AG10803 (cell line): ENCODE measurements at regions not wholly inside any gene's neighbourhood (a gene's known extent, or its start where the extent isn't known, plus 50 kb on each side); places are given as distances from the start of the nearest gene placed in this dataset.
A peak's percentile ranks its signal among the peaks of the same experiment; 100 is the strongest.

Experiments
- DNase-seq: peaks from one replicate; pipeline ENCODE4 v3.0.0; 2010; ENCODE audit warnings: low read depth
- H3K4me3 ChIP-seq: 2 replicates; pipeline ENCODE4 v1.5.1; 2011; ENCODE audit warnings: mild to moderate bottlenecking, low read length, control low read depth
- TF ChIP-seq, protein P1 (sequence below): conservative IDR thresholded peaks from 2 replicates; pipeline ENCODE4 v1.5.1; 2011; ENCODE audit warnings: mild to moderate bottlenecking, low read length, control low read depth, inconsistent platforms

DNA sequence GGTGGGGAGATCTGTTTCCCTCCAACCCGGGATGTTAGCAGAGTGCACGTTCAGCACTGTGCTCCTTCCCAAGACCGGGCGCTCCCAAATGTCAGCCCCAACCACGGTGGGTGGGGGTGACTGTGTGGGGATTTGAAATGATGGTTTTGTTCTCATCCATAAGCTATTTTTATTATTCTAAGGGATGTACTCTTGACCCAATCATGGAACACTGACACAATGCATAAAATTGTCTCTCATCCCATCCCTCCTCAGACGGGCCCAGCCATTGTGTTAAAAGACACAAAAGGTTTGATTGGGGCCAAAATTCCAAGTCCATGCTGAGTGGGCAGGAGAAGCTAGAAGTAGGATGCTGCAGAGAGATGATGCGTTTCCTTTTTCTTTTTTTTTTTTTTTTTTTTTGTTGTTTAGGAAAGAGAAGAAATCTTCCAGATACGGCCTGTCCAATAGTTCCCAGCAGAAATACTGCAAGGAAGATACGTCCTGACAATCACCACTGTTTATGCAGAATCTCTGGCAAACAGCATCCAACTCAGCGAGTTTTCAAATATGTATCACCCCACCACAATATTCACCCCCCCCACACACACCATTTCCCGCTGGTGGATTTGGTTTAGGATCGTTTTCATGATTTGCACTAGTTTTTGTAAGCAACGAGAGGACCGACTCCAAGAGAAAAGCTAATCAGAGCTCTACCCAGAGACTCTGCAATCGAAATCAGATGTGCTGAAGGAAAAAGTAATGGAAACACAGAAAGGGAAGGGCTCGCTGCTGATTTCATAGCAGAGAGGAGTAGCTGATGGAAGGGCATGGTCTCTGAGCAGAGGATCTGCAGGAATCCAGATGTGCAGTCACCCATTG, 163.5 kb upstream of the DYNLRB2 start:
- DNase-seq = no peak
- TF ChIP-seq, protein P1, sequence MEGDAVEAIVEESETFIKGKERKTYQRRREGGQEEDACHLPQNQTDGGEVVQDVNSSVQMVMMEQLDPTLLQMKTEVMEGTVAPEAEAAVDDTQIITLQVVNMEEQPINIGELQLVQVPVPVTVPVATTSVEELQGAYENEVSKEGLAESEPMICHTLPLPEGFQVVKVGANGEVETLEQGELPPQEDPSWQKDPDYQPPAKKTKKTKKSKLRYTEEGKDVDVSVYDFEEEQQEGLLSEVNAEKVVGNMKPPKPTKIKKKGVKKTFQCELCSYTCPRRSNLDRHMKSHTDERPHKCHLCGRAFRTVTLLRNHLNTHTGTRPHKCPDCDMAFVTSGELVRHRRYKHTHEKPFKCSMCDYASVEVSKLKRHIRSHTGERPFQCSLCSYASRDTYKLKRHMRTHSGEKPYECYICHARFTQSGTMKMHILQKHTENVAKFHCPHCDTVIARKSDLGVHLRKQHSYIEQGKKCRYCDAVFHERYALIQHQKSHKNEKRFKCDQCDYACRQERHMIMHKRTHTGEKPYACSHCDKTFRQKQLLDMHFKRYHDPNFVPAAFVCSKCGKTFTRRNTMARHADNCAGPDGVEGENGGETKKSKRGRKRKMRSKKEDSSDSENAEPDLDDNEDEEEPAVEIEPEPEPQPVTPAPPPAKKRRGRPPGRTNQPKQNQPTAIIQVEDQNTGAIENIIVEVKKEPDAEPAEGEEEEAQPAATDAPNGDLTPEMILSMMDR = no peak
- no peak overlapping the region for H3K4me3 ChIP-seq

DNA sequence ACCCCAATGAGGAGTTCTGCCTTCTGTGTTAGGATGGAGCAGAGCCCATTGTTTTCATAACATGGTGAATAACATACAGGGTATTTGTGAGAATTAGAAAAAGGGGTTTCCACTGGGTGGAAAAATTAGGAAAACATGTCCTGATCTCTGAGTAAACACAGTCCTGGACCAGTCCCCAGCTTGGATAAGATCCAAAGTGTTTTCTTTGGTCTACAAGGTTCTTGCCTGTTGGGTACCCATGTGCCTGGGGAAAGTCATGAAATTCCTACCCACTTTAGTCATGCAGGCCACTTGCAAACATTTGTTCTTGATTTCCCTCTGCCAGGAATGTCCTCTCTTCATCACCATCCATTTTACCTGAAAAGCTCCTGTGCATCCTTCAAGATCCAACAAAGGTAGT, 164.8 kb upstream of the DYNLRB2 start:
- DNase-seq = peak; percentile 6
- no peak overlapping the region for H3K4me3 ChIP-seq
- TF ChIP-seq, protein P1 = no peak

DNA sequence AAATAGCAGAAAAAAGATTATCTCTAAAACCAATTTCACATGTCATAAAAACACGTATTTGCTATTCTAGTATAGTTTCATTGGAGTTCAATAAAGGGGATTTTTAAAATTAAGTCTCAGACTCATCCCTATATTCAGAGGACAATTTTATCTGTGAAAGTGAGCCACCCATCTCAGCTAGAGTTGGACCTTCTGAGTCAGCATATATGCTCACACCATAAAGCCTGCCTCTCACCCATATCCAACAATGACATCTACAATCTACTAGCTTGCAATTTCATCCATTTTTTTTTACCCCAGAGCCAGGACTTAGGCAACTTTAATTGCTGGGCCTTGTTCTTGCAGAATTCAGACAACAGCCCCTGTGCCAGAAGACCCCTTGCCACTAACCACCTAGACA, 165.3 kb upstream of the DYNLRB2 start:
- no peak for DNase-seq
- TF ChIP-seq, protein P1 = no peak
- H3K4me3 ChIP-seq = no peak overlapping the region

DNA sequence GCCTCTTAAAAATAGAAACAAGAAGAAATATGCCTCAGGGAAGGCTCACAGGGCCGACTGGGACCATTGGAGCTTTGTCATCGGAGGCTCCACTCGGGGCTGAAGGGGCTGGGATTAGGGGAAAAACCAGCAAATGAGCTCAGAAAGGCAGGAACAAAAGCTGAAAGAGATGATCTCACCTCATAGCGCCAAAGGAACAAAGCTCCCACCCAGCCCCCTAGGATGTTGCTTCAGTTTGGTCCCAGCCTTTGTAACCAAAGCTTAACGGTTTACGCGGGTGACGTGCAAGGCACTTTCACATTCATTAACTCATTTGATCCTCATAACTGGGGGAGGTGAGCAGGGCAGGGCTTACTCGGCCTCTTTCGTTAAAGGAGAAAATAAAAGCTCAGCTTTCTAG, 168.5 kb upstream of the DYNLRB2 start:
- no peak overlapping the region for H3K4me3 ChIP-seq
- TF ChIP-seq, protein P1 = no peak
- no peak for DNase-seq

DNA sequence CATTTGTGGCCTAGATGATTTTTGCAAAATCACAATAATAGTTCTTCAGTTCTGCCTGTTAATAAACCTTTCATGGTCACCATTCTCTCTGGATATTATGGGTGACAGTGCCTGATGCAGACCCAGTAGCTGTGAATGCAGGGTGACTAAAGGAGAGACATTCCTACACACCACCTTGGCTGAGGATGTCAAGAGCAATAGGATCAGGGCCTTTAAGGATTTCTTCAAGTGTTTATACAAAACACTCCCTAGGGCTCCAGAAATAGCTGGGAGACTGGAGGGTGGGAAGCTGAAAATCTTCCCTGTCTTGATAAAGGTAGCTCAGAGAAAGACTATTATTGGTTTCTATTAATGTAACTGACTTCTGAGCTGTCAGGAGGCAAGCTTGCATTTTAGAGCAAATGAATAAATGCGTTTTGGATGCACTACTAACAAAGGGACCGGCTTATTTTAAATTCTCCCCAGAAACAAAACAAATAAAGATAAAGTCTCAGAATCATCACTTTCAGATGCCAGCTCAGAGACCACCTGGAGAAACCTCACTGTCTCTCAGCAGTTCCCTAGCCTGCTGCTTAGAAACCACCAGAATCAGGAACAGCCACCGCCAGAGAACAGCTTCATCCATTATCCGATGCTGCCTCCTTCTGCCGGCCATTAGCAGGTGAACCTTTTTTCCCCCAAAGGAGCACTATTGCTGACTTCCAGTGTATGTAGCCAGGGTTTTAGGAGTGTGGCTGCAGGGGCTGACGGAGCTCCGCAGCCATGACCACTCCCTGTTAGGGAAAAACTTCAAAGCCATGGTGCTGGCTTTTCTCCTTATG, 171.4 kb upstream of the DYNLRB2 start:
- DNase-seq = peak; percentile 66
- TF ChIP-seq, protein P1 = peak; percentile 92
- no peak overlapping the region for H3K4me3 ChIP-seq

DNA sequence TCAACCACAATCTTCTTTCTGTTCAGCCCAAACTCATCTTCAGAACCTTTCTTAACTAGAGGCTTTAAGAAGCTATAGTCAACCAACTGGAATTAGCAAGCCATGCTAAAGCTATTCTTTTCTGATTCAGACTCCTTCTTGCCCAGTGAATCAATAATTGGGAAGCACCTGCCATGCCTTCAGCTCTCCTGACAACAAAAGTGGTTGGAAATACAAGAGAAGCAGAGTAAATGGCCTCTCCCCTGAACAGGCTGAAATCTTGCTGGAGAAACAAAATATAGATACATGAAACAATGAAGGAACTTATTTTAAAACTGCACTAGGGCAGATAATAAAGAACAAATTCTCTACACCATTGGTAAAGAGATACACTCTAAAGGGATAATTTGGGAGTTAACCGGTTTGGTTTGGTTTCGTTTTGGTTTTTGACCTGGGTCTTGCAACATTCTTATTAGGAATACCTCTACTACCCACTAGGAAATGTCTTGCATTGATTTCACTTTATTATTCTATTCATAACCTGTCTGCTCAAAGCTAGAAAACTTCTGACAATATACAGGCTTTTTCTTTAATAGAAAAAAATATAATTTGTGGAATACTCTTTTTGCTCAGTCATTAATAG, 173.6 kb upstream of the DYNLRB2 start:
- TF ChIP-seq, protein P1 = no peak
- DNase-seq = no peak
- no peak overlapping the region for H3K4me3 ChIP-seq
